ENCODE measurements at regions not wholly inside any gene's neighbourhood (a gene's known extent, or its start where the extent isn't known, plus 50 kb on each side); places are given as distances from the start of the nearest gene placed in this dataset.

DNA sequence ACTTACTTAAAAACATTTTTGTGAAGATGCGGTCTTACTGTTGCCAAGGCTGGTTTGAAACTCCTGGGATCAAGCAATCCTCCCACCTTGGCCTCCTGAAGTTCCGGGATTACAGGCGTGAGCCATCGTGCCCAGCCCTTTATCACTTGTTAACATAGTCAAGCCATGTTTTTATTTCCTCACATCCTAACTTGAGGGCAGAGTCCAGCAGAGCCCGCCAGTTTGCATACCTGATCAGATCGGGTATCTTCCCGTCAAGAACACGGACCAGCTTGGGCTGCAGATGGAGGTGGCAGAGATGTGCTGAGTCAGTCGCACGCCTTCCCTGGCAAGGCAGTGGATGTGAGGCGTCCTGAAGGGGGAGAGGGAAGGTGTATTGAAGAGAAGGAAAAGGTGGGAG lies 447.3 kb upstream of the USP9Y start:
- H3K36me3 ChIP-seq (ENCODE audit: insufficient read depth, low read length) = no peaks in the 10 kb centered on the region
- H2AFZ ChIP-seq (ENCODE audit: low read length) = no peak overlapping the region
- CTCF ChIA-PET (ENCODE audit: unreplicated experiment) = no interaction called here
- H3K4me3 ChIP-seq (ENCODE audit: low read depth, low read length, poor library complexity, severe bottlenecking) = no peak overlapping the region
- H3K4me1 ChIP-seq (ENCODE audit: insufficient read depth, low read length, poor library complexity, severe bottlenecking) = no peaks in the 10 kb centered on the region
- H4K20me1 ChIP-seq (ENCODE audit: insufficient read depth, low read length) = no peaks in the 10 kb centered on the region
- H3K4me2 ChIP-seq (ENCODE audit: low read length) = no peak overlapping the region
- TF ChIP-seq EZH2phosphoT487 (IDR thresholded peaks at IDR 0.05; ENCODE audit: borderline replicate concordance, low read depth, low read length) = no peak
- TF ChIP-seq, protein P1, sequence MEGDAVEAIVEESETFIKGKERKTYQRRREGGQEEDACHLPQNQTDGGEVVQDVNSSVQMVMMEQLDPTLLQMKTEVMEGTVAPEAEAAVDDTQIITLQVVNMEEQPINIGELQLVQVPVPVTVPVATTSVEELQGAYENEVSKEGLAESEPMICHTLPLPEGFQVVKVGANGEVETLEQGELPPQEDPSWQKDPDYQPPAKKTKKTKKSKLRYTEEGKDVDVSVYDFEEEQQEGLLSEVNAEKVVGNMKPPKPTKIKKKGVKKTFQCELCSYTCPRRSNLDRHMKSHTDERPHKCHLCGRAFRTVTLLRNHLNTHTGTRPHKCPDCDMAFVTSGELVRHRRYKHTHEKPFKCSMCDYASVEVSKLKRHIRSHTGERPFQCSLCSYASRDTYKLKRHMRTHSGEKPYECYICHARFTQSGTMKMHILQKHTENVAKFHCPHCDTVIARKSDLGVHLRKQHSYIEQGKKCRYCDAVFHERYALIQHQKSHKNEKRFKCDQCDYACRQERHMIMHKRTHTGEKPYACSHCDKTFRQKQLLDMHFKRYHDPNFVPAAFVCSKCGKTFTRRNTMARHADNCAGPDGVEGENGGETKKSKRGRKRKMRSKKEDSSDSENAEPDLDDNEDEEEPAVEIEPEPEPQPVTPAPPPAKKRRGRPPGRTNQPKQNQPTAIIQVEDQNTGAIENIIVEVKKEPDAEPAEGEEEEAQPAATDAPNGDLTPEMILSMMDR (conservative IDR thresholded peaks at IDR 0.05; ENCODE audit: low read length) = no peak
- no peaks in the 10 kb centered on the region for H3K9me2 ChIP-seq (ENCODE audit: insufficient read depth, low read length)
- POLR2A ChIA-PET = interaction anchor here (0.6 kb wide), 1 partner anchor 1576 kb away, joined by 4 read pairs; no protein-coding TSS in a partner anchor
- no peak for DNase-seq (ENCODE audit: low spot score)
- intact Hi-C loops (cut with micrococcal nuclease; ENCODE audit: unreplicated experiment) = no loop called here
- no peak overlapping the region for H3K27ac ChIP-seq (ENCODE audit: low read depth, low read length, poor library complexity, severe bottlenecking)
- no peaks in the 10 kb centered on the region for H3K79me2 ChIP-seq (ENCODE audit: insufficient read depth, low read depth, low read length)
- no peaks in the 10 kb centered on the region for H3K9me3 ChIP-seq (ENCODE audit: low read length)
- no TSS peak for BruUV-seq (replicated peaks)

DNA sequence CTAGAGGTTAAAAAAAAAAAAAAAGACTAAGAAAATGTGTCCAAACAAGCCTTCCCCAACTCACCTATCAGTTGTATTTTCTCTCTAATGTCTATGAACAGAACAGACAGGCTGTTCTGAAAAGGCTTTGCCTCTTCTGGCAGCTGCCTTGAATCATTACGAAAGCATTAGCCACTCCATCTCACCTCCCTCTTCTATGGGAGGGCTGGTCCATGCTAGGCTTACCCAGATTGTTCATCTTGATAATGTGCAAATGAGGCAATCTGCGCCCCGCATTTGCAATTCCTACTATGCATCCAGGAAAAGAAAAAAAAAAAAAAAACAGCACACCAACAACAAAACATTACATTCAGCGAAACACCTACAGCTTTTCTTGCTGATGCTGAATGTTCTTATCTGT lies 429.9 kb upstream of the USP9Y start:
- Histone ChIP-seq H3K9me3 (ENCODE audit: low read length) (no peaks in the 10 kb centered on the region), H2AFZ (ENCODE audit: low read length) (no peak overlapping the region), H3K4me3 (ENCODE audit: low read depth, low read length, poor library complexity, severe bottlenecking) (no peak overlapping the region), H3K4me1 (ENCODE audit: insufficient read depth, low read length, poor library complexity, severe bottlenecking) (no peaks in the 10 kb centered on the region), H3K4me2 (ENCODE audit: low read length) (no peak overlapping the region), H3K27ac (ENCODE audit: low read depth, low read length, poor library complexity, severe bottlenecking) (no peak overlapping the region), H3K79me2 (ENCODE audit: insufficient read depth, low read depth, low read length) (no peaks in the 10 kb centered on the region), H4K20me1 (ENCODE audit: insufficient read depth, low read length) (no peaks in the 10 kb centered on the region), H3K9me2 (ENCODE audit: insufficient read depth, low read length) (no peaks in the 10 kb centered on the region), H3K36me3 (ENCODE audit: insufficient read depth, low read length) (no peaks in the 10 kb centered on the region)
- ChIA-PET POLR2A (no interaction called here), CTCF (ENCODE audit: unreplicated experiment) (no interaction called here)
- TF ChIP-seq, protein P1 (conservative IDR thresholded peaks at IDR 0.05; ENCODE audit: low read length) = no peak
- TF ChIP-seq EZH2phosphoT487 (IDR thresholded peaks at IDR 0.05; ENCODE audit: borderline replicate concordance, low read depth, low read length) = no peak
- intact Hi-C loops (cut with micrococcal nuclease; ENCODE audit: unreplicated experiment) = no loop called here
- BruUV-seq (replicated peaks) = no TSS peak
- no peak for DNase-seq (ENCODE audit: low spot score)

DNA sequence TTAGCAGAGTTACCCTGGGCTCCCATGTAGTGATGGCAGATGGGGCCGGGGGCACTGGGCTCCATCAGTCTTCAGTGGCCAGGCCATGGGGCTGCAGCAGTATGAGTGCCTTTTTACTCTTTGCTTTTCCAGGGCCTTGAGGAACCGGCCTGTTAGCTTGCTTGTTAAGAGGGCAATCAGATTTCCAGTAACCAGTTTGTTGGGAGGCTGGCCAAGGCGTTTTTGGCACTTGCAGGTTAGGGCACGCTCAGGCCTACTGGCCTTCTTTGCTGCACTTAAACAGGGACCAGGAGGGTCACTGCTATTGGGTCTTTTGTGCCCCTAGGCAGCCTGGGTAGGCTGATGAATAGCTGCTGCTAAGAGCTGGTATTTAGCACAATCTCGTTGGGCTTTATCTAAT lies 415.4 kb upstream of the USP9Y start:
- H3K4me3 ChIP-seq (ENCODE audit: low read depth, low read length, poor library complexity, severe bottlenecking) = no peak overlapping the region
- ChIA-PET CTCF (ENCODE audit: unreplicated experiment) (no interaction called here), POLR2A (no interaction called here)
- BruUV-seq (replicated peaks) = no TSS peak
- no peaks in the 10 kb centered on the region for H3K79me2 ChIP-seq (ENCODE audit: insufficient read depth, low read depth, low read length)
- TF ChIP-seq, protein P1 (conservative IDR thresholded peaks at IDR 0.05; ENCODE audit: low read length) = no peak
- no peak for TF ChIP-seq EZH2phosphoT487 (IDR thresholded peaks at IDR 0.05; ENCODE audit: borderline replicate concordance, low read depth, low read length)
- H3K9me2 ChIP-seq (ENCODE audit: insufficient read depth, low read length) = no peaks in the 10 kb centered on the region
- H3K4me2 ChIP-seq (ENCODE audit: low read length) = no peak overlapping the region
- no peak for DNase-seq (ENCODE audit: low spot score)
- H4K20me1 ChIP-seq (ENCODE audit: insufficient read depth, low read length) = no peaks in the 10 kb centered on the region
- intact Hi-C loops (cut with micrococcal nuclease; ENCODE audit: unreplicated experiment) = no loop called here
- H3K9me3 ChIP-seq (ENCODE audit: low read length) = no peaks in the 10 kb centered on the region
- H2AFZ ChIP-seq (ENCODE audit: low read length) = no peak overlapping the region
- no peaks in the 10 kb centered on the region for H3K4me1 ChIP-seq (ENCODE audit: insufficient read depth, low read length, poor library complexity, severe bottlenecking)
- H3K27ac ChIP-seq (ENCODE audit: low read depth, low read length, poor library complexity, severe bottlenecking) = no peak overlapping the region
- no peaks in the 10 kb centered on the region for H3K36me3 ChIP-seq (ENCODE audit: insufficient read depth, low read length)
